ENCODE measurements at regions not wholly inside any gene's neighbourhood (a gene's known extent, or its start where the extent isn't known, plus 50 kb on each side); places are given as distances from the start of the nearest gene placed in this dataset.

DNA sequence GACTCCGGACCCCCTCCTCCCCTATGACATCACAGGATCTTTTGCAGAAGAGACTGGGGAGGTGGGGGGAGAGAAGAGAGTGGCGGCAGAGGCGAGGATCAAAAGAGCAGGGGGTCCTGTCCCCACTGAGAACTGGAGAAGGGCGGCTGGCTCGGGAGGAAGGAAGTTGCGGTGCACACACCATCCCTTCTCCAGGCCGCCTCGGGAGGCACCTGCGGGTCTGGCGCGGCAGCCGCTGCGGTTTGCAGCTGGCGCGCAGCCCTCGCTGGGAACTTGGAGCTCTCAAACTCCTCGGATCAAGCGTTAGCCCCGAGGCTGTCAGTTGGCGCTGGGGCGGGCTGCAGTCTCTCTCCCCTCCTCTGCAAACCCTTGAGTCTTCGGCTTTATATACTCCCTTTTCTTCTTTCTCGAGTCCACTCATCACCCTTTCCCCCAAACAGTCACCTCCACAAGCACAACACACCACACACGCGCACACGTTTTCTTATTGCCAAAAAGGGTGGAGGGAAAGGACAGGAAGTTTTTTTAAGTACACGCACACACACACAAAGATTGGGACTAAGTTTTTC, 180.7 kb downstream of the TBXT start:
- DNase-seq (ENCODE audit: low read depth in 1 of 2, low spot score in 1 of 2): no peak

GRCh38 chr6:165986311-165986913, 181.2 kb downstream of the TBXT start:
- DNase-seq (ENCODE audit: low read depth in 1 of 2, low spot score in 1 of 2): no peak

DNA sequence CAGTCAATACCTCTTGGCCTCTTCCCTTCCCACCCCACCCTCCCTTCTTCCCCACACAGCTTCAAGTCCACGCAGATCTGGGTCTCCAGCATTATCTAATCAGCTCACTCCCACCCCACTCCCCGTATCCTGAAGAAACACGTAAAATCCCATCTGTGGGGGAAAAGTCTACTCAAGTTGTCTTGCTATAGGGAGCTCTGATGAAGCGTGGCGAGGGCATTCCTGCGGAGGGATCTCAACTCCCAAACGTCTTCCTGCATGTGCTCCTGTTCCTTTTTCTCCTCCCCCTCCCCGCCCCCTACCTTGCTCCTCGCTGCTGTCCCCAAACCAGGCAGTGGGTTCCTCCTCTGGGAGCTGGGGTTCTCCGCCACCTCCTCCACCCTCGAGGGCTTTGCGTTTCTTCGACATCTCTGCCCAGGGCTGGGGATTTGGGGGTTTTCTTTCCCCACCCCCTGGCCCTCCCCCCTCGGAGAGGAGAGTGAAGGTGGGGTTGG, 181.8 kb downstream of the TBXT start:
- DNase-seq (ENCODE audit: low read depth in 1 of 2, low spot score in 1 of 2): no peak

DNA sequence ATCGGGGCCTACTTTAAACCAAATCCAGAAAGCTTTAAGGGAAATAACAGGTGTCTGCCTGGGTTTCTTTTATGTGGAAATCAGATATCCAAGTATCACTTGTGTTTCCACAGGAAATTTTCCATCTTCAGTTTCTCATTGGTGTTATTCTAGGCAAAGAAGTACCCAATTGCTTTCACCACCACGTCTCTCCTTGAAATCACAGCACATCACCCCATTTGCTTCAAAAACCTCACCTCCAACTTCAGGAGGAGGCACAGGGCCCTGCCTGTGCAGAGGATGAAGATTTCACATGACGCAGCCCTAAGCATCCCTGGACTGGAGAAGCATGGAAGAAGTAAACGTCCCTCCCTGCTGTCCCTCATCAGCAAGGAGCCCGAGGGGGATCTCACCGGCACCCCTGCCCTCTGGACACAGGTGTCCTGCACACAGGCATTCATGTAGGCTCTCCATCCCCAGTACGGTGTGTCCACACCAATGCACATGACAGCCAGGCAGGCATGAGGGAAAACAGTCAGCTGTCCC, 182.3 kb downstream of the TBXT start:
- no peak for DNase-seq (ENCODE audit: low read depth in 1 of 2, low spot score in 1 of 2)

DNA sequence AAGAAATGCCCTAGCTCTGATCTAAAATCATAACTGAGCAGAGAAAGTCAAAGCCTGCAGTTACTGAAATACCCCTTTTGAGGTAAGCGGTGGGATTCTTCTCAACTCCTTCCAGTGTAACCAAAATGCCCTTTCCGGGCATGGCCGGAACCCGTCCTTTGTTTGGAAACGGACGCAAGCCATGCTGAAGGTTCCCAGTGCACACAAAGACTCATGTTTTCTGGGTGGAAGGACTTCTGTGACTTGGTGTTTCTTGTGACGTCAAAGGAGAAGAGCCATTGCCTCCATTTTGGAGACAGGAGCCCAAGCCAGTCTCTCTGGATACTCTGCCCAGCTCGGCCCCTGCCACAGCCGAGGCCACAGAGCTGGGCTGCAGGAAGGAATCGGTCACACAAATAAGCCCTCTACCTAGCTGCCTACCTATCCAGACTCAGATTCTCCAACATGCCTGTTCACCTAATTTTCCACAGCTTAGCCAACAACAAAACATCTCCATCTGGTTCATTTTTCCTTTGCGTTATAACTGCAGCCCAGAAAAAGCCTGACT, 182.8 kb downstream of the TBXT start:
- no peak for DNase-seq (ENCODE audit: low read depth in 1 of 2, low spot score in 1 of 2)

DNA sequence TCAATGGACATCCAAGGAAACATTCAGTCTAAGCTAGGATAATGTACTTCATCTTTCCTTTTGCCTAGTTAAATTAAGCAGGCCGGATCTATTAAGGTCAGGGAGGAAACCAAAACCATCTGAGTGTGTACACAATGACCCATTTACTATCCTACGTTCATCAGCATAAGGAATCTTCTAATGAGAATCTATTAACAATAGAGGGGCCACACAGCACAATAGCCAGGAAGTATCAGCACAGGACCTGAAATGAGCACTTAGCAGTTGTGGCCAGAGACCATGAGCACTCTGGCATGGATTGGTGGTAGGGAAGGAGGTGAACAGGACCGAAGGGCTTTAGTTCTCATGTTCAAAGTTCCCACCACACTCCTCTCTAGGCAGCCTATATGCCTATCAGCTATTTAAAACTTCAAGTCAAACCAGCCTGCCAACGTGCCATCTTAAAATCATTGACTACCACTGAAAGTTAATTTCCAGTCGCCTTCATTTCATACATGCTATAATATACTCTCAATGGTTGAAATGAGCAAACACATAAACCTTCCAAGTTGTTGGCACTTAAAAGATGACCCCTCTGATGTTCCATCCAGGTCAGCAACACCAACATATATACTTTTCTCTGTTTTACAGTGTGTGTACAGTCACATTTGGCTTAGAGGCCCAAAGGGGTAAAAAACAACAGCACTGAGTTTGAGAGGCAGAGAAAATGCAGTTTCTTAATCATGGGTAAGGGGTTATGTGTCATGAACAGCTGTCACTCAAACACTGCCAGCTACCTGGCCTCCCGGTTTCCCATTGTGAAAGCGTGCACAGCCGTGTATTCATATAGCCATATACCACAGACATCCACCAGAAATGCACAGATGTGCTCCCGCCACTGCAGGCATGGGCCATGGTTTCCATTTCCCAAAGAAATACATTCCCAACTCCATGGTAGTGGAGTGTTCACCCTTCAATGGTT, 184.3 kb downstream of the TBXT start:
- DNase-seq (ENCODE audit: low read depth in 1 of 2, low spot score in 1 of 2): no peak

- no peak for DNase-seq (ENCODE audit: low read depth in 1 of 2, low spot score in 1 of 2)
Observed at GRCh38 chr6:165978476-165978875, 189.2 kb downstream of the TBXT start.

DNA sequence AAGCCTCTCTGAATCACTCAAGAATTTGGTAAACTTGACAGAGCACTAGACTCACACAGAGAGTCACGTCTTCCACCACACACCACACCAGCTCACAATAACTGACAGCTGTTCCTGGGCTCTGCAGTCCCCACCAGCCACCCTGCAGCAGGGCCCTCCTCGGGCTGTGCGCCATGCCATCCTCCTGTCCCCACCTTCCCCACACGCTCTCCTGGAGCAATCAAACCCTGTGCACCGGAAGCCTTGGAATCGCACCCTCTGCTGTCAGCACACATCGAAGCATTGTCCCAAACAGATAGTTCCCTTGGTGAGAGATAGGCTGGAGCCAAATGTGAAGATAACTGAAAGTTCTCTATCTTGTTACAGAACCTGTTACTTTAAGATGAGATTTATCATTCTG, 191.0 kb downstream of the TBXT start:
- no peak for DNase-seq (ENCODE audit: low read depth in 1 of 2, low spot score in 1 of 2)

- DNase-seq (ENCODE audit: low read depth in 1 of 2, low spot score in 1 of 2): no peak
Observed at GRCh38 chr6:165974817-165975216, 192.8 kb downstream of the TBXT start.

DNA sequence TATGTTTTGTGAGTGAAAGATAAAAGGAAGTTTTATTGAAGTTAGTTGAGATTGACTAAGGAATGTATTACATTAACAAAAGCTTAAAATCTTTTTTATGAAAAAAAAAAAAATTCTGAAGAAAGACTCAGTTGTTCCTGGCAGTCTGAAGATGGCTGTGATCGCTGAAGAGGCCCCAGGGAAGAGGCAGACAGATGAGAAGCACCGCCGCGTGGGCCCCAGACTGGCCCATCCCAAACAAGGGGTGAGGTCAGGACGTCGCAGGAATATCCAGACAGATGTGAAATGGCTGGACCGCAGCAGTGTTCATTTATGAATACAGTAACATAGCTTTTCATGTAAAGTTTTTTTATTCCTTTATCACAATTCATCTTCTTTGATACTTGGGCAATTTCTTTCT, 194.2 kb downstream of the TBXT start:
- no peak for DNase-seq (ENCODE audit: low read depth in 1 of 2, low spot score in 1 of 2)

GRCh38 chr6:165972139-165972802, 195.4 kb downstream of the TBXT start:
- DNase-seq (ENCODE audit: low read depth in 1 of 2, low spot score in 1 of 2): no peak

- no peak for DNase-seq (ENCODE audit: low read depth in 1 of 2, low spot score in 1 of 2)
Observed at GRCh38 chr6:165971202-165971601, 196.4 kb downstream of the TBXT start.

DNA sequence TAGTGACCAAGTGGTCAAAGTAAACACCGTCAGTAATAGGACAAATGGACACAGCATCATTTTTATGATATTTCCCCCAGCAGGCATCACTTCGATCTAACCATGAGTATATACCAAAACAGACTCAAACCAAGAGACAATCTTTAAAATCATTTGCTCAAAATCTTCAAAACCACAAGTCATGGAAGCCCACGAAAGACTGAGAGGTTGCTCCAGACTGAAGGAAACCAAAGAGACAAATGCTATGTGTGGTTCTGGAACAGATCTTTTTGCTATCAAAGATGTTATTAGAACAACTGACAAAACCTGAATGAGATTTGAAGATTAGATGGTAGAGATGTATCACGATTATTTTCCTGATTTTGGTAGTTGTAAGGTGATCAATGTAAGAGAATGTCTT, 197.7 kb downstream of the TBXT start:
- DNase-seq (ENCODE audit: low read depth in 1 of 2, low spot score in 1 of 2): no peak

GRCh38 chr6:165969184-165969583, 198.5 kb downstream of the TBXT start:
- no peak for DNase-seq (ENCODE audit: low read depth in 1 of 2, low spot score in 1 of 2)

- DNase-seq (ENCODE audit: low read depth in 1 of 2, low spot score in 1 of 2): no peak
Observed at GRCh38 chr6:165968408-165968807, 199.2 kb downstream of the TBXT start.

DNA sequence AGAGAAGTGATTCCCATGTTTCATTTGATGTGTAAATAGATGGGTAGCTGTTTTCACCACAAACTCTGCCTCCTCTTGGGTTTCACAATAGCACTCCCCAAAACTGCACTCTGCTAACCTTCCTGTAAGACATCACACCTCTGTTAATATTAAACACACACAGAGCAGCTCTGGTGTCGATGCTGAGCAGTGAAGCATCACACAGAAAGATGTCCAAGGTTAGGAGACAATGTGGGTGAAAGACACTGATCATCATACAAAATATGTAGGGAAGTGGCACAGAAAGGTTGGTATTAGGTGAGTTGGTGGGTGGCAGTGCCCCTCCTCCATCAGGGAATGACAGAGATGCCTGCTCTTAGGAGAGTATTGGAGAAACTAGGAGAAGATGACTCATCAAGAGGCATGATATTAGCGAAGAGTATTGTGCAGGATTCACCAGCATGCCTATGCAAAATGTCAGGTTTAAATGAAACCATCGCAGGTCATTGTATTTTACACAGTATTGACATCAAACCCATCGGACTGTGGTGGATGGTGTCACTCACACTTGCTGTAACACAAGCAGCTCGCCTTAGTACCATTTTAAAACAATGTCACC, 199.7 kb downstream of the TBXT start:
- no peak for DNase-seq (ENCODE audit: low read depth in 1 of 2, low spot score in 1 of 2)

- DNase-seq (ENCODE audit: low read depth in 1 of 2, low spot score in 1 of 2): no peak
Observed at GRCh38 chr6:165963750-165964149, 203.9 kb downstream of the TBXT start.

- DNase-seq (ENCODE audit: low read depth in 1 of 2, low spot score in 1 of 2): no peak
Observed at GRCh38 chr6:165962366-165962765, 205.3 kb downstream of the TBXT start.

GRCh38 chr6:165961233-165961632, 206.4 kb downstream of the TBXT start:
- no peak for DNase-seq (ENCODE audit: low read depth in 1 of 2, low spot score in 1 of 2)

- no peak for DNase-seq (ENCODE audit: low read depth in 1 of 2, low spot score in 1 of 2)
Observed at GRCh38 chr6:165960695-165961094, 207.0 kb downstream of the TBXT start.

DNA sequence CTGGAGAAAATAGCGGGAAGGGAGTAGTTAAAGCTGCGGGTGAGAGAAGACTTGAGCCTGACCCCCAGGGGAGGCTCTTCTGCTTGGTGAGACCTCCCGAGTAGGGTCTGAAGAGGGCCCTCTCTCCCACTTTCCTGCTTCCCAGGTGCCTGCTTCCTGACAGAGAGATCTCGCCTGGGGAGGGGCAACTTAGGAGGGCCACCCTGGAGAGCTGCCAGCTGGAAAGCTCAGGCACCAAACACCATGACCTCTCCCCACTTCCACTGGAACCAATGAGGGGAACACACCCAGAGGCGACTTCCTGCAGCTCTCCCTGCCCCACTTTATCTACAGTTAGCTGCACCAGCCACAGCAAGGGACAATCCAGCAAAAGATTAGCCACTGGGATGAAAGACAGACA, 208.0 kb downstream of the TBXT start:
- DNase-seq (ENCODE audit: low read depth in 1 of 2, low spot score in 1 of 2): no peak

All from activated CD4-positive, alpha-beta T cell treated with anti-CD3 and anti-CD28 coated beads, Interleukin-2, amount 50 U/mL, for 24 hours (primary cell).